ENCODE measurements at regions not wholly inside any gene's neighbourhood (a gene's known extent, or its start where the extent isn't known, plus 50 kb on each side); places are given as distances from the start of the nearest gene placed in this dataset.
"Not testable (repeated sequence)": the region's sequence is repeated elsewhere in the genome, so short reads cannot be mapped to it uniquely, and the experiment has no call there.

DNA sequence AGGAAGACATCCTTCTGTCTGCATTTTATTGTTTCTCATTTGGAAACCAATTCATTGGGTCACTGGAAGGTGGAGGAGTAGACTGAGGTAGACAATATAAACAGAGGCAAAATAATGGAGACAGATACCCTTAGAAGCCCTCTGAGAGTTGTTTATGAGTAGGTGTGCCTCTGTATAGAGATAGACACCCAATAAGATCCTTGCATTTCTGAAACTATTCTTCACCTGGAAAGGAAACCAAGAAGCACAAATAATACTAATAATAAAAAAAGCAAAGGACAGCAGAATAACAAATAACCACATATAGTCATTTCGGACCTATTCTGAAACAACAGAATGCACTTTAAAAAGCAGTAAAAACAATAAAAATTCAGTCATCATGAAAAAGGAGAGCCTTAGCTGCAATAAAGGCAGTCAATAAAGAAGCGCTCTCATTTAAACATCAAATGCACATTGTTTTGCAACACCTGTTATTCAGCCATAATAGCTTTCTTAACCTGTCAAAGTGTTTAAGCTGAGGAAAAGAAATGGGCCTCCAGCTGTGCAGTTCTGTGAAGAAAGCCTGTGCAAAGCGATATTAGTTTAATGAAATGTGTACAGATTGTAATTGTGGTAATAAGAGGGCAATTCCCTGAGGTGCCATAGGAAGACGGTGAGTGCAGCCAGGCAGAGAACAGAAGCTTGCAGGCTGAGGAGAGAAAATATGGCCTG, 904.2 kb downstream of the STPG2 start:
- no peak for DNase-seq (ENCODE audit: insufficient read length)
- no peak for FAIRE-seq
- TF ChIP-seq POLR2A (IDR thresholded peaks at IDR 0.05; ENCODE audit: low read depth, low read length) (no peak), POLR2AphosphoS5 (IDR thresholded peaks at IDR 0.05; ENCODE audit: low read depth, low read length) (no peak), TAF1 (IDR thresholded peaks at IDR 0.05; ENCODE audit: borderline replicate concordance, low read depth, low read length) (no peak)

DNA sequence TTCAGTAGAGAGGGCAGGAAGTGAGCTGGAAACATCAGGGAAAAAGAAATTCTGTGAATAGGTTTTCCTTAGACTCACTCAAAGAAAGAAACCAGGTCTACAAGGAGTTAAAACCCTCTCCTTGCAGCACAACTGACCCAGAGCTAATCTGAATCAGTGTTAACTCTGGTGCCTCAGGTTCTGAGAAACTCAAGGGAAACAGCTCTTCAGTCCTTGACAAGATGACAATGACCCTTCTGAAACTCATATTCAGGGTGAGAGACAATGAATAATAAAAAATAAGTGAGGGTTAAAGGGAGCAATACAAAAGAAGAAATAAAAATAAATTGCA, 903.6 kb downstream of the STPG2 start:
- TF ChIP-seq POLR2A (IDR thresholded peaks at IDR 0.05; ENCODE audit: low read depth, low read length) (no peak), TAF1 (IDR thresholded peaks at IDR 0.05; ENCODE audit: borderline replicate concordance, low read depth, low read length) (no peak), POLR2AphosphoS5 (IDR thresholded peaks at IDR 0.05; ENCODE audit: low read depth, low read length) (no peak)
- no peak for DNase-seq (ENCODE audit: insufficient read length)
- no peak for FAIRE-seq

DNA sequence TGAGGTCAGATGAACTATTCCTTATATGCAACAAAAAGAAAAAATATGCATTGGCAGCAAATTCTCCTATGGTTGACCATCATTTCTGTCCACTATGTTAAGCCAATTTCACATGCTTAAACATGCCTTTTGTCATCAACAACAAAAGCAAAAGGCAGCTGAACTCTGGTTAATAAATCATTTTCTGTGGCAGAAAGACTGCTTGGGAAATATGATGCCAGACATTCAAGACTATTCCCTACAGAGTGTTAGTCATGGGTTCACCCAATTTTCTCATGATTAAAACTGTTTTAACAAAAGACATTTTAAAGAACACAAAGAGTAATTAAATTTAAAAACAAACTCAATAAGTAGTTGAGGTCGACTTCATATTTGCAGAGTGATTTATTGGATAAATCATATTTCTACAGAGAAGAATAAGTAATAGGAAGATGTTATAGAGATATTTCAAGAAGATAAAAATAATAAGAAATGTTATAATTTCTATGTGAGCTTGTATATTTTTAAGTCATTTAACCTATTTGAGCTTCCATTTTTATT, 890.6 kb downstream of the STPG2 start:
- TF ChIP-seq TAF1 (IDR thresholded peaks at IDR 0.05; ENCODE audit: borderline replicate concordance, low read depth, low read length), result no peak
- TF ChIP-seq POLR2A (IDR thresholded peaks at IDR 0.05; ENCODE audit: low read depth, low read length), result no peak
- TF ChIP-seq POLR2AphosphoS5 (IDR thresholded peaks at IDR 0.05; ENCODE audit: low read depth, low read length), result no peak
- DNase-seq (ENCODE audit: insufficient read length) (no peak), FAIRE-seq (no peak)

DNA sequence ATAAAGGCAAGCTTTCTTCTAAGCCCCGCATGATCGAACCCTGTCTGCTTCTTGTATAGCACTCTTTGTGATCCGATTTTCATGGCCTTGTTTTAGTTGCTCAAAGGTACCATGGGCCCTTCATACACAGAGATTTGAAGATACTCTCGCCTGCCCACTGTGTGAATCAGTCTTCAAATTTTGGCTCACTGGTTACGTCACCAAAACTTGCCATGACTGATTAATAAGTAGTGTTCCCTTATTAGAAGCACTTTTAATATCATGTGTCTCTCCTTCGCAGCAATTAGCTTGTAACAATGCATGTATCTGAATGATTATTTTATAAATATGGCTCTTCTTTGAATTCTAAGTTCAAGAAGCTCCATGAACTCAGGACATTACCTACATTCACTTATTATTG, 880.5 kb downstream of the STPG2 start:
- no peak for TF ChIP-seq TAF1 (IDR thresholded peaks at IDR 0.05; ENCODE audit: borderline replicate concordance, low read depth, low read length)
- no peak for TF ChIP-seq POLR2A (IDR thresholded peaks at IDR 0.05; ENCODE audit: low read depth, low read length)
- TF ChIP-seq POLR2AphosphoS5 (IDR thresholded peaks at IDR 0.05; ENCODE audit: low read depth, low read length), result no peak
- DNase-seq (ENCODE audit: insufficient read length) (no peak), FAIRE-seq (no peak)

DNA sequence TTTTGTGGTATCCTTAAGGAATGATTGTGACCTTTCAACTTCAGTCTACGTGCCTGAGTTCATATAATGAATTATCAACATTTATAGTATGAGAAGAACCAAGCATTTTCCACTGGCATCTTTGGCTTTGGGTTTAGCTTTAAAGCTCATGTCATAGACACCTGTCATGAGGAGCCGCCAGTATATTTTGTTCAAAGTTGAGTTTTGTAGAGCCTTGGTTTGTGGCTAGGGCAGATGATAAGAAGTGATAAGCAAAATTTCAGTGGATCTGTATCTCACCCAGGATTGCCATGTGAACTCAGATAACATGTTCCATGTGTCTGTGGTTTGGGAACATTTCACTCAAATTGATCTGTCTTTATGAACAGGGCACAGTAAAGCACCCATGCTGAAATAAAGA, 873.2 kb downstream of the STPG2 start:
- FAIRE-seq (no peak), DNase-seq (ENCODE audit: insufficient read length) (no peak)
- TF ChIP-seq TAF1 (IDR thresholded peaks at IDR 0.05; ENCODE audit: borderline replicate concordance, low read depth, low read length) (no peak), POLR2A (IDR thresholded peaks at IDR 0.05; ENCODE audit: low read depth, low read length) (no peak), POLR2AphosphoS5 (IDR thresholded peaks at IDR 0.05; ENCODE audit: low read depth, low read length) (no peak)

DNA sequence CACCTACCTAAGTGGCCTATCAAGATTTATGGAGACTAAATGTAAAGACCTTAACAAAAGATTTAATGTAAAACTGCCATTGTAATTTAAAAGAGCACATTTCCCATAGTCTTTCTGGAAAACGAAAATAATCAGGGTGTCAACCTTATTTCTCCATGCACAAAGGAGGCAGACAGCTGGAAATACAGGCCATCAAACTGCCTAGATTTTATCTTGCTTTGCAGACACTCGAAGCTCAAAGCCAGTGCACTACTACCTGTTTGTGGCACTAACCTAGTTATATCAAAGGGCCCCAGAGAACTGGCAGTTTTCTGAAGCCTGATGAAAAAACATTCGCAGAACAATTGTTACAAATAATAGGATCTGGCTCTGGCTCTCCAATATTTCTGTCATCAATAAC, 863.9 kb downstream of the STPG2 start:
- FAIRE-seq, result no peak
- TF ChIP-seq POLR2A (IDR thresholded peaks at IDR 0.05; ENCODE audit: low read depth, low read length) (no peak), POLR2AphosphoS5 (IDR thresholded peaks at IDR 0.05; ENCODE audit: low read depth, low read length) (no peak)
- no peak for DNase-seq (ENCODE audit: insufficient read length)

DNA sequence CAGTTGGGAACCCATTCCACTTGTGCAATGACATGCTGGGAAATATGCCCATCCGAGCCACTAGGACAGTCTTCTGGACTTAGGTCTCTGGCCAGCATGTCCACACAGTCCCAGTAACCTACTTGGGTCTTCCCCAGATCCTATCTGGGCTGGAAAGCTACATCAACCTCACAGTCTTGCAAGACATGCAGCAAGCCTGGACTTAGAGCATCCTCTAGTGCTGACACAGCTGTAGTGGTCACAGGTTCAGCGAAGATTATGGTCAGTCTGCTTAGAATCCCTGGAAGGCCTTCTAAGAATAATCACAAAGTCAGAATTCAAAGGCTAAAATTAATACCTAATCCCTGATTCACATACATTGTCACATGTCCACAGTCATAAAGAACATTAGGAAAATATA, 842.7 kb downstream of the STPG2 start:
- DNase-seq (ENCODE audit: insufficient read length) (no peak), FAIRE-seq (no peak)
- TF ChIP-seq TAF1 (IDR thresholded peaks at IDR 0.05; ENCODE audit: borderline replicate concordance, low read depth, low read length) (no peak), POLR2AphosphoS5 (IDR thresholded peaks at IDR 0.05; ENCODE audit: low read depth, low read length) (no peak), POLR2A (IDR thresholded peaks at IDR 0.05; ENCODE audit: low read depth, low read length) (no peak)

DNA sequence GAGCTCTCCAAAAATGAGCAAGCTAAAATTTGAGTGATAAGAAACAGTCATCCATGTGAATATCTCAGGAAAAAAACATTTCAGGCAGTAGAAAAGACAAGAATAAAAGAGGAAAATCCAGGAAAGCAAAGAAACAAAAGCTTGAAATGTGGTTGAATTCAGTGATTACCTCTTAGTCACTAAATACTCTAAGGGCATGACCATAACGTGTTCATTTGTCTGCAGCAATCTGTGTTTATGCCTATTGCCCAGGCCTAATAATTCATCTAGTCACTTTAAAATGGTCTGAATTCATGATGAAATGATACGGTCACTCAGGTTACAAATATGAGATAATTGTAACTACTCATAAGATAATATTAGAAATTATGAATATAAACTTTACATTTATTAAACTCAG, 837.9 kb downstream of the STPG2 start:
- TF ChIP-seq POLR2A (IDR thresholded peaks at IDR 0.05; ENCODE audit: low read depth, low read length) (no peak), POLR2AphosphoS5 (IDR thresholded peaks at IDR 0.05; ENCODE audit: low read depth, low read length) (no peak), TAF1 (IDR thresholded peaks at IDR 0.05; ENCODE audit: borderline replicate concordance, low read depth, low read length) (no peak)
- no peak for FAIRE-seq
- DNase-seq (ENCODE audit: insufficient read length), result no peak

DNA sequence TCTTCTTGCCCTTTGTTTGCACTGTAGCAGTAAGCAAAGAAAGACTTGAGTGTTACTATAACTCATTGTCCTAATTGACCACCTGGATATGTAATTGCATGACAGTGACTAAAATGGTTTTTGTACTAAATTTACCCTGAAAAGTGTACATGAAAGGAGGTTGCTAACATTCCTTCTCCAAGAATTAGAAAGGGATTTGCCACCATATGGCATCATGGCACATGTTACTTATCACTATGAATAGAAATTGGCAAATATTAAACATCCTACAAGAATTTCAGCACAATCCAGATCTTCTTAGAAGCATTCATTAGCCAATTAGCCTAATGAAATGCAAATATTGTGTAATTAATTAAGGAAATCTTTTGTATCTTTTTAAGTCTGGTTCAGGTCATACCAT, 834.2 kb downstream of the STPG2 start:
- FAIRE-seq (no peak), DNase-seq (ENCODE audit: insufficient read length) (no peak)
- TF ChIP-seq POLR2AphosphoS5 (IDR thresholded peaks at IDR 0.05; ENCODE audit: low read depth, low read length) (no peak), POLR2A (IDR thresholded peaks at IDR 0.05; ENCODE audit: low read depth, low read length) (no peak), TAF1 (IDR thresholded peaks at IDR 0.05; ENCODE audit: borderline replicate concordance, low read depth, low read length) (no peak)

DNA sequence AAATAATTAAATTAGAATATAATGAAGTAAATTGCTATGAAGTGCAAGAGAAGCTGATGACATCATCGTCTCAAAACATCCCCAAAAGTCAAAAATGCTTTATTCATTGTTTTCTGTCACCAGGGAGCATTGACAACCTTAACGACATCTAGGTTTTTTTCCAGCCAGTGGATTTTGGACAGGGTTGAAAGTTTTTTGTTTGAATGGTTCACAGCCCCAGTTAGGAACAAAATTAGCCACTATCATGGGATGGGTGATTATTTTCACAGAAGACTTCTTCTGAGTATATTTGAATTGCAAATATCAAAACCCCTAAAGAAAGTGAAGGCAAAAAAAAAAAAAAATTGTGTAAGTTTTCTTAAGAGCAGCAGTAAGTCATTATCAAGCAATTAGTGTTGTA, 826.1 kb downstream of the STPG2 start:
- FAIRE-seq (no peak), DNase-seq (ENCODE audit: insufficient read length) (no peak)
- TF ChIP-seq POLR2AphosphoS5 (IDR thresholded peaks at IDR 0.05; ENCODE audit: low read depth, low read length), result no peak
- no peak for TF ChIP-seq TAF1 (IDR thresholded peaks at IDR 0.05; ENCODE audit: borderline replicate concordance, low read depth, low read length)
- TF ChIP-seq POLR2A (IDR thresholded peaks at IDR 0.05; ENCODE audit: low read depth, low read length), result no peak

DNA sequence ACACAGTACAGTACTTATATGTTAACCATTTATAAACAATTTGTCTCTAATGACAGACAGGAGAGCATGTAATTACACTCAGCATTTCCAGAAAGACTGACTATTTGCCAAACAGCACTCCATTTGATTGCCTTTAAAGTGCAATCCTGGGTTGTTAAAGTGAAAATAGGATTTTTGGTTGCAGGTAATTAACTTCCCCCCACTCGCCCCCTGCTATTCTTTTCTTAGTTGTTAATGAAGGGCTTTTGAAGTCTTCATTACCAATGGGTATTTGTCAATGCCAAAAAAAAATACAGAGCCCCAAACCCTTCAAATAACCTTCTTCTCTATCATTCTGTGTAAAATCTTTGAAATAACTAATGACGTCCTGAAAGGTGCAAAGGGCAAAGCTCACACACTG, 825.6 kb downstream of the STPG2 start:
- DNase-seq (ENCODE audit: insufficient read length) (no peak), FAIRE-seq (no peak)
- TF ChIP-seq TAF1 (IDR thresholded peaks at IDR 0.05; ENCODE audit: borderline replicate concordance, low read depth, low read length) (no peak), POLR2AphosphoS5 (IDR thresholded peaks at IDR 0.05; ENCODE audit: low read depth, low read length) (no peak), POLR2A (IDR thresholded peaks at IDR 0.05; ENCODE audit: low read depth, low read length) (no peak)

DNA sequence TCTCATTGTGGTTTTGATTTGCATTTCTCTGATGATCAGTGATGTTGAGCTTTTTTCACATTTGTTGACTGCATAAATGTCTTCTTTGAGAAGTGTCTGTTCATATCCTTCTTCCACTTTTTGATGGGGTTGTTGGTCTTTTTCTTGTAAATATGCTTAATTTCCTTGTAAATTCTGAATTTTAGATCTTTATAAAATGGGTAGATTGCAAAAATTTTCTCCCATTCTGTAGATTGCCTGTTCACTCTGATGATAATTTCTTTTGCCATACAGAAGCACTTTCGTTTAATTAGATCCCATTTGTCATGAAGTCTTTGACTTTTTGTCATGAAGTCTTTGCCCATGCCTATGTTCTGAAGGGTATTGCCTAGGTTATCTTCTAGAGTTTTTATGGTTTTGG, 817.5 kb downstream of the STPG2 start:
- not testable (repeated sequence) for FAIRE-seq

DNA sequence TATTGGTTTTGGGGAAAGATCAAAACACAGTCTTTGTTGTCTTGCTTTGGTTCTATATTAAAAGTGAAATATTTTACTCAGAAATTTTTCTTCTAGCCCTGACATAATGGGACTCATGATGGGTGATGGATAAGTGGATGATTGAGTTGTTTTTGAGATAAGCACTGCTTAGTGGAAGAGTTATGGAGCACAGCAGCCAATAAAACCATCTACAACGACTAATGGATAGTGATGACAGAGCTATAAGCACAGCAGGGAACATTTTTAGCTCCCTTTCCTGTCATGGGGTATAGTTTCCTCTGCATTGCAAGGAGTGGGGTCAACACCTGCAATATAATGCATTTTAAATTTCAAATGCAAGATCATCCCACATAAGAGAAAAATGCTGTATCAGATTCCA, 812.4 kb downstream of the STPG2 start:
- FAIRE-seq, result no peak
- TF ChIP-seq TAF1 (IDR thresholded peaks at IDR 0.05; ENCODE audit: borderline replicate concordance, low read depth, low read length) (no peak), POLR2A (IDR thresholded peaks at IDR 0.05; ENCODE audit: low read depth, low read length) (no peak), POLR2AphosphoS5 (IDR thresholded peaks at IDR 0.05; ENCODE audit: low read depth, low read length) (no peak)
- DNase-seq (ENCODE audit: insufficient read length), result no peak

More for the DNA sequence above, 817.5 kb downstream of the STPG2 start:
- not testable (repeated sequence) for DNase-seq (ENCODE audit: insufficient read length)
